ENCODE measurements at regions not wholly inside any gene's neighbourhood (a gene's known extent, or its start where the extent isn't known, plus 50 kb on each side); places are given as distances from the start of the nearest gene placed in this dataset.

GRCh38 chr7:19333706-19334105, 188.5 kb upstream of the FERD3L start:
- Mint-ChIP-seq H3K9me3 (no peaks in the 10 kb centered on the region), H3K4me1 (0 out of 3 replicates have a peak, but pooled peaks cover 2% of the 10 kb centered on the region), H3K27me3 (ENCODE audit: insufficient read depth, low read depth, poor library complexity) (no peaks in the 10 kb centered on the region), H3K36me3 (ENCODE audit: low read depth) (no peaks in the 10 kb centered on the region), H3K27ac (no peak overlapping the region), H3K4me3 (no peak overlapping the region)
- no peak overlapping the region for H3K27ac ChIP-seq (ENCODE audit: low read depth)
- no peak for ATAC-seq
- no peaks in the 10 kb centered on the region for H3K79me2 ChIP-seq (replicated peaks; ENCODE audit: insufficient read depth)
- H3K27me3 ChIP-seq (ENCODE audit: insufficient read depth), result no peaks in the 10 kb centered on the region
- H3K4me3 ChIP-seq, result no peak overlapping the region
- H3F3A ChIP-seq (replicated peaks; ENCODE audit: low read depth), result no peaks in the 10 kb centered on the region
- H3K9me2 ChIP-seq (ENCODE audit: insufficient read depth), result no peaks in the 10 kb centered on the region
- no peak overlapping the region for H3K4me2 ChIP-seq
- H2AFZ ChIP-seq, result no peak overlapping the region
- no peaks in the 10 kb centered on the region for H3K4me1 ChIP-seq (ENCODE audit: insufficient read depth)
- H3K36me3 ChIP-seq (ENCODE audit: insufficient read depth), result no peaks in the 10 kb centered on the region
- DNase-seq (ENCODE audit: low spot score), result no peak
- no peaks in the 10 kb centered on the region for H4K20me1 ChIP-seq (replicated peaks; ENCODE audit: insufficient read depth)
- TF ChIP-seq ZNF114 (CRISPR knock-in tag; IDR thresholded peaks at IDR 0.05), result no peak
- no peak for TF ChIP-seq CTCF (conservative IDR thresholded peaks at IDR 0.05; ENCODE audit: low read depth in 2 of 2)
- TF ChIP-seq REST (IDR thresholded peaks at IDR 0.05; ENCODE audit: unreplicated experiment), result no peak
- TF ChIP-seq JUNB (IDR thresholded peaks at IDR 0.05; ENCODE audit: unreplicated experiment), result no peak
- TF ChIP-seq POLR2AphosphoS5 (IDR thresholded peaks at IDR 0.05; ENCODE audit: low read depth), result no peak
- no peak for TF ChIP-seq STAT1 (IDR thresholded peaks at IDR 0.05; ENCODE audit: unreplicated experiment)
- no peak for TF ChIP-seq NANOG (IDR thresholded peaks at IDR 0.05; ENCODE audit: borderline replicate concordance)
- no peak for TF ChIP-seq ETS1 (IDR thresholded peaks at IDR 0.05)
- TF ChIP-seq EZH2phosphoT487 (IDR thresholded peaks at IDR 0.05; ENCODE audit: unreplicated experiment), result no peak
- no peak for TF ChIP-seq ZNF331 (CRISPR knock-in tag; IDR thresholded peaks at IDR 0.05; ENCODE audit: low read depth)
- no peak for TF ChIP-seq CREB1 (CRISPR knock-in tag; IDR thresholded peaks at IDR 0.05; ENCODE audit: low read depth)
